ENCODE measurements at regions not wholly inside any gene's neighbourhood (a gene's known extent, or its start where the extent isn't known, plus 50 kb on each side); places are given as distances from the start of the nearest gene placed in this dataset.
A peak's percentile ranks its signal among the peaks of the same experiment; 100 is the strongest.

GRCh38 chrX:16511796-16512776 is 137.9 kb upstream of the S100G start:
- Histone ChIP-seq H3K4me1 (ENCODE audit: insufficient read depth) (no peaks in the 10 kb centered on the region), H3K27ac (ENCODE audit: low read depth) (no peak overlapping the region), H3K4me3 (ENCODE audit: low read depth, low read length) (no peak overlapping the region), H3K36me3 (ENCODE audit: insufficient read depth) (no peaks in the 10 kb centered on the region)
- DNase-seq (ENCODE audit: extremely low spot score): peak; percentile 7
- WGBS: 81% methylated on average over 11 of the region's 11 CpGs

GRCh38 chrX:16516232-16516876 is 133.6 kb upstream of the S100G start:
- no peak for DNase-seq (ENCODE audit: extremely low spot score)
- no peak overlapping the region for H3K27ac ChIP-seq (ENCODE audit: low read depth)
- no peaks in the 10 kb centered on the region for H3K36me3 ChIP-seq (ENCODE audit: insufficient read depth)
- 92% methylated on average over 3 of the region's 3 CpGs for WGBS
- H3K4me1 ChIP-seq (ENCODE audit: insufficient read depth): no peaks in the 10 kb centered on the region
- no peak overlapping the region for H3K4me3 ChIP-seq (ENCODE audit: low read depth, low read length)

GRCh38 chrX:16517039-16517605 is 132.8 kb upstream of the S100G start:
- Histone ChIP-seq H3K4me3 (ENCODE audit: low read depth, low read length) (no peak overlapping the region), H3K36me3 (ENCODE audit: insufficient read depth) (no peaks in the 10 kb centered on the region), H3K4me1 (ENCODE audit: insufficient read depth) (no peaks in the 10 kb centered on the region), H3K27ac (ENCODE audit: low read depth) (no peak overlapping the region)
- 81% methylated on average over 2 of the region's 2 CpGs for WGBS
- no peak for DNase-seq (ENCODE audit: extremely low spot score)

GRCh38 chrX:16518131-16518530 is 131.8 kb upstream of the S100G start:
- no peak for DNase-seq (ENCODE audit: extremely low spot score)
- no peaks in the 10 kb centered on the region for H3K4me1 ChIP-seq (ENCODE audit: insufficient read depth)
- WGBS: 89% methylated on average over 3 of the region's 3 CpGs
- no peaks in the 10 kb centered on the region for H3K36me3 ChIP-seq (ENCODE audit: insufficient read depth)
- no peak overlapping the region for H3K27ac ChIP-seq (ENCODE audit: low read depth)
- H3K4me3 ChIP-seq (ENCODE audit: low read depth, low read length): no peak overlapping the region

GRCh38 chrX:16524316-16524715 is 125.6 kb upstream of the S100G start:
- Histone ChIP-seq H3K36me3 (ENCODE audit: insufficient read depth) (no peaks in the 10 kb centered on the region), H3K4me3 (ENCODE audit: low read depth, low read length) (no peak overlapping the region), H3K27ac (ENCODE audit: low read depth) (no peak overlapping the region), H3K4me1 (ENCODE audit: insufficient read depth) (no peaks in the 10 kb centered on the region)
- WGBS: 11% methylated on average over 1 of the region's 1 CpG
- DNase-seq (ENCODE audit: extremely low spot score): no peak

GRCh38 chrX:16526003-16526402 is 124.0 kb upstream of the S100G start:
- DNase-seq (ENCODE audit: extremely low spot score): no peak
- H3K4me3 ChIP-seq (ENCODE audit: low read depth, low read length): no peak overlapping the region
- no peaks in the 10 kb centered on the region for H3K4me1 ChIP-seq (ENCODE audit: insufficient read depth)
- no peak overlapping the region for H3K27ac ChIP-seq (ENCODE audit: low read depth)
- 90% methylated on average over 2 of the region's 2 CpGs for WGBS
- H3K36me3 ChIP-seq (ENCODE audit: insufficient read depth): no peaks in the 10 kb centered on the region

- Histone ChIP-seq H3K4me3 (ENCODE audit: low read depth, low read length) (no peak overlapping the region), H3K36me3 (ENCODE audit: insufficient read depth) (no peaks in the 10 kb centered on the region), H3K27ac (ENCODE audit: low read depth) (no peak overlapping the region), H3K4me1 (ENCODE audit: insufficient read depth) (no peaks in the 10 kb centered on the region)
- DNase-seq (ENCODE audit: extremely low spot score): no peak
- 73% methylated on average over 3 of the region's 3 CpGs for WGBS
These were observed 121.3 kb upstream of the S100G start for GRCh38 chrX:16528620-16529019.

All from urinary bladder (tissue), 3 donors.